Tibial artery (tissue), 4 donors: ENCODE measurements at regions not wholly inside any gene's neighbourhood (a gene's known extent, or its start where the extent isn't known, plus 50 kb on each side); places are given as distances from the start of the nearest gene placed in this dataset.

ENCODE experiments used
- DNase-seq, 2 donors: peaks; one replicate each; pipeline ENCODE4 v3.0.0-alpha.2; 2019
- H3K27ac ChIP-seq, 2 donors: fragments of 200-600 bp; sonication (generic) in 1 of 2; 1 replicate in 1 of 2; 2 replicates in 1 of 2; pipeline ENCODE4 v1.5.1; 2018 to 2019; ENCODE audit warnings: mild to moderate bottlenecking in 1 of 2
- H3K27me3 ChIP-seq, 2 donors: fragments of 200-600 bp; sonication (generic) in 1 of 2; one replicate each; pipeline versions ENCODE4 v1.5.1 to v1.6.0; 2016 to 2019
- H3K36me3 ChIP-seq, 3 donors: fragments of 200-600 bp; sonication (generic) in 2 of 3; one replicate each; pipeline ENCODE4 v1.5.1; 2016 to 2019; ENCODE audit warnings: mild to moderate bottlenecking in 2 of 3
- H3K4me1 ChIP-seq, 4 donors: fragments of 200-600 bp; sonication (generic) in 2 of 4; 1 replicate in 3 of 4; 2 replicates in 1 of 4; pipeline ENCODE4 v1.5.1; 2016 to 2019
- H3K4me3 ChIP-seq, 2 donors: fragments of 200-600 bp; sonication (generic) in 1 of 2; 1 replicate in 1 of 2; 2 replicates in 1 of 2; pipeline ENCODE4 v1.5.1; 2018 to 2019; ENCODE audit warnings: mild to moderate bottlenecking in 2 of 2
- H3K9me3 ChIP-seq, 3 donors: fragments of 200-600 bp; sonication (generic) in 1 of 3; one replicate each; pipeline ENCODE4 v1.5.1; 2016 to 2019
- CTCF ChIP-seq, 2 experiments: fragments of 200-600 bp in 1 of 2; fragments of 450-650 bp in 1 of 2; IDR thresholded peaks; one replicate each; pipeline ENCODE4 v1.5.1; 2017 to 2019; ENCODE audit warnings: antibody characterized with exemption in 2 of 2, mild to moderate bottlenecking in 1 of 2, moderate library complexity in 1 of 2
- intact Hi-C: fragments of 100-400 bp; cut with DNase I; formaldehyde crosslinking; loops from one replicate; pipeline ENCODE4 v1.15.0; 2023; ENCODE audit warnings: low total_unique reads

- TF ChIP-seq CTCF (IDR thresholded peaks at IDR 0.05): no peak
- peaks cover 0 to 14% (median 6%) of the 10 kb centered on the region in 4 donors for H3K4me1 ChIP-seq
- intact Hi-C loops: no loop called here
- no peak overlapping the region for H3K4me3 ChIP-seq
- no peaks in the 10 kb centered on the region for H3K27me3 ChIP-seq
- DNase-seq: no peak
- H3K27ac ChIP-seq: no peak overlapping the region
- H3K9me3 ChIP-seq: no peaks in the 10 kb centered on the region
- H3K36me3 ChIP-seq: no peaks in the 10 kb centered on the region
Observed at GRCh38 chr4:120005527-120005926, 61.1 kb downstream of the MAD2L1 start.

GRCh38 chr4:120005076-120005475 lies 61.6 kb downstream of the MAD2L1 start:
- H3K27me3 ChIP-seq: no peaks in the 10 kb centered on the region
- H3K36me3 ChIP-seq: no peaks in the 10 kb centered on the region
- peaks cover 0 to 14% (median 6%) of the 10 kb centered on the region in 4 donors for H3K4me1 ChIP-seq
- H3K4me3 ChIP-seq: no peak overlapping the region
- DNase-seq: no peak
- H3K27ac ChIP-seq: no peak overlapping the region
- intact Hi-C loops: no loop called here
- no peak for TF ChIP-seq CTCF (IDR thresholded peaks at IDR 0.05)
- H3K9me3 ChIP-seq: no peaks in the 10 kb centered on the region

- intact Hi-C loops: no loop called here
- no peak for TF ChIP-seq CTCF (IDR thresholded peaks at IDR 0.05)
- no peaks in the 10 kb centered on the region for H3K9me3 ChIP-seq
Observed at GRCh38 chr4:120004054-120004453, 62.6 kb downstream of the MAD2L1 start.

GRCh38 chr4:120003193-120003592 lies 63.5 kb downstream of the MAD2L1 start:
- no peaks in the 10 kb centered on the region for H3K27me3 ChIP-seq
- intact Hi-C loops: no loop called here
- H3K9me3 ChIP-seq: no peaks in the 10 kb centered on the region
- DNase-seq: no peak
- no peak overlapping the region for H3K4me3 ChIP-seq
- no peaks in the 10 kb centered on the region for H3K36me3 ChIP-seq
- peaks cover 0 to 14% (median 6%) of the 10 kb centered on the region in 4 donors for H3K4me1 ChIP-seq
- no peak for TF ChIP-seq CTCF (IDR thresholded peaks at IDR 0.05)
- no peak overlapping the region for H3K27ac ChIP-seq

More at GRCh38 chr4:120004054-120004453, 62.6 kb downstream of the MAD2L1 start:
- Histone ChIP-seq H3K36me3 (no peaks in the 10 kb centered on the region), H3K27me3 (no peaks in the 10 kb centered on the region), H3K4me1 (peaks cover 0 to 14% (median 6%) of the 10 kb centered on the region in 4 donors), H3K4me3 (no peak overlapping the region), H3K27ac (no peak overlapping the region)
- no peak for DNase-seq

- Histone ChIP-seq H3K4me3 (no peak overlapping the region), H3K36me3 (no peaks in the 10 kb centered on the region), H3K27me3 (no peaks in the 10 kb centered on the region), H3K4me1 (peaks cover 0 to 3% (median 1%) of the 10 kb centered on the region in 4 donors), H3K9me3 (no peaks in the 10 kb centered on the region), H3K27ac (no peak overlapping the region)
- TF ChIP-seq CTCF (IDR thresholded peaks at IDR 0.05): no peak
- intact Hi-C loops: no loop called here
- DNase-seq: no peak
Observed at GRCh38 chr4:120001850-120002249, 64.8 kb downstream of the MAD2L1 start.
